Gastrocnemius medialis (tissue), 4 donors: ENCODE measurements at regions not wholly inside any gene's neighbourhood (a gene's known extent, or its start where the extent isn't known, plus 50 kb on each side); places are given as distances from the start of the nearest gene placed in this dataset.

Experiments
- ATAC-seq, 2 donors: fragments of 150-250 bp; one replicate each; pipeline ENCODE4 v1.9.1; 2016
- DNase-seq, 2 donors: peaks; one replicate each; pipeline ENCODE4 v3.0.0-alpha.2; 2019
- H3K27ac ChIP-seq, 4 donors: fragments of 200-600 bp; sonication (generic); 1 replicate in 1 of 4; 2 replicates in 3 of 4; pipeline ENCODE4 v1.5.1; 2016 to 2018; ENCODE audit warnings: mild to moderate bottlenecking in 2 of 4, moderate library complexity in 1 of 4
- H3K27me3 ChIP-seq, 3 donors: fragments of 200-600 bp; sonication (generic) in 2 of 3; 1 replicate in 1 of 3; 2 replicates in 2 of 3; pipeline versions ENCODE4 v1.5.1 to v1.6.0; 2016 to 2019; ENCODE audit warnings: mild to moderate bottlenecking in 1 of 3, moderate library complexity in 1 of 3
- H3K36me3 ChIP-seq, 2 donors: fragments of 200-600 bp; sonication (generic) in 1 of 2; one replicate each; pipeline ENCODE4 v1.5.1; 2017 to 2018
- H3K4me1 ChIP-seq, 2 donors: fragments of 200-600 bp; sonication (generic) in 1 of 2; one replicate each; pipeline ENCODE4 v1.5.1; 2016 to 2017; ENCODE audit warnings: mild to moderate bottlenecking in 2 of 2
- H3K4me3 ChIP-seq, 4 donors: fragments of 200-600 bp; sonication (generic) in 3 of 4; 1 replicate in 1 of 4; 2 replicates in 3 of 4; pipeline ENCODE4 v1.5.1; 2016 to 2019; ENCODE audit warnings: mild to moderate bottlenecking in 2 of 4
- H3K9me3 ChIP-seq, 3 donors: fragments of 200-600 bp; sonication (generic) in 2 of 3; 1 replicate in 1 of 3; 2 replicates in 2 of 3; pipeline ENCODE4 v1.5.1; 2016 to 2019
- CTCF ChIP-seq, 5 experiments: fragments of 450-650 bp in 3 of 5; fragments of 200-600 bp in 2 of 5; sonication (generic) in 2 of 5; IDR thresholded peaks in 4 of 5; conservative IDR thresholded peaks in 1 of 5; 1 replicate in 4 of 5; 2 replicates in 1 of 5; pipeline ENCODE4 v1.5.1; 2016 to 2019; ENCODE audit warnings: antibody characterized with exemption in 5 of 5, mild to moderate bottlenecking in 3 of 5, moderate library complexity in 3 of 5
- POLR2A ChIP-seq, 2 donors: fragments of 450-650 bp; IDR thresholded peaks; one replicate each; pipeline ENCODE4 v1.6.1; 2017; ENCODE audit warnings: antibody characterized with exemption in 2 of 2, mild to moderate bottlenecking in 2 of 2, moderate library complexity in 2 of 2
- in situ Hi-C, 4 donors: fragments of 200-750 bp; cut with MboI; loops; one replicate each; pipeline versions ENCODE4 v1.15.0 to v1.8.0; 2017; ENCODE audit warnings: low sequenced_read_pairs in 4 of 4
- intact Hi-C: fragments of 100-400 bp; cut with DNase I; formaldehyde crosslinking; loops from one replicate; pipeline ENCODE4 v1.15.1; 2023; ENCODE audit warnings: low total_unique reads

GRCh38 chr20:39839399-39840119 is 849.5 kb downstream of the MAFB start:
- in situ Hi-C loops: no loop called here
- no peak for DNase-seq
- H3K27ac ChIP-seq: no peak overlapping the region
- TF ChIP-seq CTCF (IDR thresholded peaks at IDR 0.05 in 4 of 5, conservative IDR thresholded peaks at IDR 0.05 in 1 of 5) (no peak), POLR2A (IDR thresholded peaks at IDR 0.05) (no peak)
- intact Hi-C loops: no loop called here
- no peaks in the 10 kb centered on the region for H3K27me3 ChIP-seq
- no peaks in the 10 kb centered on the region for H3K9me3 ChIP-seq
- ATAC-seq: no peak
- no peak overlapping the region for H3K4me3 ChIP-seq
- H3K4me1 ChIP-seq: no peaks in the 10 kb centered on the region
- H3K36me3 ChIP-seq: no peaks in the 10 kb centered on the region

DNA sequence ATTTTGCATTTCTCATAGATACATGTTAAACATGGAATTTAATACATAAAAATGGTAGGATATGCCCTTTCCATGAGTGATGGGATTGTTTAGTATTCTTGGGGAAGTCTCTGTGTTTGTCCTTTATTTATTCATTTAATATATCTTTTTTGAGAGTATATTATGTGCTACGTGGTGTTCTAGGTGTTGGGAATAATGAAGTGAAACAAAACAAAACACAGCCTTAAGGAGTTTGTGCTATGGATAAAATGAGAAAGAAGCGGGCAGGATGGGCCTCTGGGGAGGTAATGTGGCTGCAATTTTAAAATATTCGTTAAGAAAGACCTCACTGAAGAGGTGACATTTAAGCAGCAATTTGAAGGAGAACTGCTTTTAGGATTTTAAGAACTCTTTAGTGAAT is 851.5 kb downstream of the MAFB start:
- intact Hi-C loops: no loop called here
- Histone ChIP-seq H3K27ac (no peak overlapping the region), H3K4me3 (no peak overlapping the region), H3K4me1 (no peaks in the 10 kb centered on the region), H3K36me3 (no peaks in the 10 kb centered on the region), H3K27me3 (no peaks in the 10 kb centered on the region), H3K9me3 (no peaks in the 10 kb centered on the region)
- TF ChIP-seq CTCF (IDR thresholded peaks at IDR 0.05 in 4 of 5, conservative IDR thresholded peaks at IDR 0.05 in 1 of 5): no peak
- no peak for TF ChIP-seq POLR2A (IDR thresholded peaks at IDR 0.05)
- DNase-seq: no peak
- in situ Hi-C loops: no loop called here
- no peak for ATAC-seq

DNA sequence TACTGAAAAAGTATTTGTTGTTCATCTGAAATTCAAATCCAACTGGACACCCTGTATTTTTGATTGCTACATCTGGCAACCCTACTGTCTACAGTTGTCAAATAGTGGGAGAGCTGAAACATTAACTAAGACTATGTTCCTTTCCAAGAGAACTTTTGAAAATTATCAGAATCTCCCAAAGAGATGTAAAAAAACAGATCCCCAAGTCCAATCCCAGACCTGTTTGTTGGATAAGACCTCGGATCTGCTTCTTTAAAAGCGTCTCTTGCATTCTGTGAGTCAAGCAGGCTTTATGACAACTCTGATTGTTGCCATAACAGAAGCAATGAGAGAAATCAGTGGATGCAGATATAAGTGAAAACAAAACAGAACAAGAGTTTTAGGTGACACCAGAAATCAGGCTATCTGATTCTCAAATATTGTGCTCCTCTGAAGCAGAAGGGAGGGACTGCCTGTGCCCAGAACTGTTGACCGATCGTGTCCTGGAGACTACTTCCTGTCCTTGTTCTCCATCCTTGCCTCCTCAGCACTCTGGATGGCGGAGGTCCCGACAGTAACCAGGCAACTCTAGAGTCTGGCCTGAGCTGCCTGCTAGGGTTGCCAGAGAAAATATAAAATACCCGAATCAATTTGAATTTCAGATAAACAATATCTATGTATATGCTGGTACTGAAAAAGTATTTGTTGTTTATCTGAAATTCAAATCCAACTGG is 853.8 kb downstream of the MAFB start:
- intact Hi-C loops: no loop called here
- peak overlapping the region in 1 of 4 donors; percentile 19 for H3K27ac ChIP-seq

DNA sequence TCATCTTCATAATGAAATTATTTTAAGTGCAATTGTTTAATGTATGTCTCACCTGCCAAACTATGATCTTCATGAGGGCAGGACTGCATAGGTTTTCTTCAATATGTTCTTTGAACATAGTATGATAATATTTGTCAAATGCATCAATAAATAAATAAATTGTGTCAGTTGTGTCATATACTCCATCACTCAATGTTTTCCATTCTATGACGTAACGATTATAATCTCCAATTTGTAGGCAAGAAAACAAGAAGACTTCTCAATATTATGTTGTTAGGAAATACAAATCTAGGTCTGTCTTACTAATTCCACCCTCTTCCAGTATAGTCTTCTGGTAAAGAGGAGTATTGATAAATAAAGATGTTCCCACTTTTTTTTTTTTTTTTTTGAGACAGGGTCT is 858.1 kb downstream of the MAFB start:
- TF ChIP-seq POLR2A (IDR thresholded peaks at IDR 0.05): no peak
- no peak for TF ChIP-seq CTCF (IDR thresholded peaks at IDR 0.05 in 4 of 5, conservative IDR thresholded peaks at IDR 0.05 in 1 of 5)
- no peaks in the 10 kb centered on the region for H3K9me3 ChIP-seq
- ATAC-seq (no peak), DNase-seq (no peak)
- H3K4me3 ChIP-seq: no peak overlapping the region
- no peak overlapping the region for H3K27ac ChIP-seq
- no peaks in the 10 kb centered on the region for H3K27me3 ChIP-seq
- intact Hi-C loops: no loop called here
- peaks cover 0 to 2% of the 10 kb centered on the region in 2 donors for H3K4me1 ChIP-seq
- H3K36me3 ChIP-seq: no peaks in the 10 kb centered on the region
- in situ Hi-C loops: no loop called here

More for the DNA sequence above, 853.8 kb downstream of the MAFB start:
- Histone ChIP-seq H3K27me3 (no peaks in the 10 kb centered on the region), H3K4me1 (no peaks in the 10 kb centered on the region), H3K9me3 (no peaks in the 10 kb centered on the region), H3K4me3 (no peak overlapping the region), H3K36me3 (no peaks in the 10 kb centered on the region)
- in situ Hi-C loops: no loop called here
- no peak for TF ChIP-seq POLR2A (IDR thresholded peaks at IDR 0.05)
- no peak for TF ChIP-seq CTCF (IDR thresholded peaks at IDR 0.05 in 4 of 5, conservative IDR thresholded peaks at IDR 0.05 in 1 of 5)
- DNase-seq (no peak), ATAC-seq (peak in 1 of 2 donors; percentile 24)
